Right cardiac atrium (tissue), 5 donors: ENCODE measurements at regions not wholly inside any gene's neighbourhood (a gene's known extent, or its start where the extent isn't known, plus 50 kb on each side); places are given as distances from the start of the nearest gene placed in this dataset.
"Not testable (repeated sequence)": the region's sequence is repeated elsewhere in the genome, so short reads cannot be mapped to it uniquely, and the experiment has no call there.

Source experiments
- ATAC-seq, 2 donors: fragments of 200-7000 bp; cut with Tn5 transposase; one replicate each; pipeline versions ENCODE4 v1.8.0 to v1.9.1; 2020; ENCODE audit warnings: moderate library complexity in 2 of 2, mild to moderate bottlenecking in 1 of 2
- DNase-seq, 3 donors: peaks; one replicate each; pipeline ENCODE4 v3.0.0-alpha.2; 2020
- H3K27ac ChIP-seq: one replicate; pipeline ENCODE4 v1.5.1; 2013; ENCODE audit warnings: mild to moderate bottlenecking, low read length, control low read depth, moderate library complexity
- H3K27me3 ChIP-seq: one replicate; pipeline ENCODE4 v1.6.1; 2013; ENCODE audit not compliant: control insufficient read depth, insufficient read depth
- H3K4me1 ChIP-seq: one replicate; pipeline ENCODE4 v1.6.1; 2013; ENCODE audit warnings: low read length; ENCODE audit not compliant: control insufficient read depth, insufficient read depth
- H3K4me3 ChIP-seq: one replicate; pipeline ENCODE4 v1.5.1; 2013; ENCODE audit warnings: low read length, control low read depth
- H3K9me3 ChIP-seq: one replicate; pipeline ENCODE4 v1.6.1; 2013; ENCODE audit warnings: low read length; ENCODE audit not compliant: control insufficient read depth
- WGBS: extraction: QIAGEN DNeasy Blood & Tissue Kit; methylation state at CpG from one replicate; pipeline ENCODE4 v1.1.7; 2013; 5-methylcytosine and 5-hydroxymethylcytosine counted together
- intact Hi-C, 4 donors: fragments of 100-400 bp; cut with DNase I; formaldehyde crosslinking; loops; one replicate each; pipeline versions ENCODE4 v1.11.0 to v1.14.0; 2022 to 2023
- donor health status: healthy with polysubstance abuse.
- donor health status: DM: no; HTN: yes; CAD: no.
- donor health status: DM: no; HTN: no; CAD: no.
- donor health status: DM: no; HTN: yes; CAD: no; lungs with severe emphysema.
- donor health status: DM: yes; HTN: yes; CAD: no.

DNA sequence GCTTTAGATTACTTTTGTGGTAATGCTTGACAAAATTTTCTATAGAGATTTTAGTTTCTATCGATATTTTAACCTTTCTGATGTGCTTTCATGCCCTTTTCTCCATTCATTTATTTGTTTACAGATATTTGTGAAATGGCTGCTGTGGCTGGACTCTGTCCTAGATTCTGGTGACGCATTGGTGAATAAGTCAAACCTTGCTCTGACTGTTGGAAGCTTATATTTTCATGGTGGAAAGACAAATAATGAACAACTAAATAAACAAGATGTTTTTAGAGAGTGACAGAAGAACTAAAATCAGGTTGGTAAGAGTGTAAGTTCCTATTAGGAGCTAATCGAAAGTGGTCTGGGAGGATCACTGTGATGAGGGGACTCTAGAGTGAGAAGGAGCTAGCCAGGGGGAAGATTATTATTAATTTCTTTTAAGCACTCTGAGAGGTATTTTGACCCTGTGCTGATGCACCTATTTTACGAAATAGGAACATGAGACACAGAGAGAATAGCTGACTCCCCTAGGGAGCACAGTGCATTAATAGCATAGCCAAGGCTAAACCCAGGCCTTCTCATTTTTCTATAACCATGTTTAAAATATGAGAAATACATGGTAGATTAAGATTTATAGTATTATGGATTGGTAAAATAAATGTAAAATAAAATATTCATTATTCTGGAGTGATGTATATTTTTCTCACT, 411.9 kb upstream of the ARRDC3 start:
- H3K27me3 ChIP-seq, result no peaks in the 10 kb centered on the region
- DNase-seq, result no peak
- H3K4me3 ChIP-seq, result no peak overlapping the region
- 74% methylated on average over 4 of the region's 4 CpGs for WGBS
- H3K9me3 ChIP-seq, result no peaks in the 10 kb centered on the region
- H3K27ac ChIP-seq, result no peak overlapping the region
- no peaks in the 10 kb centered on the region for H3K4me1 ChIP-seq
- intact Hi-C loops, result no loop called here
- no peak for ATAC-seq

- H3K9me3 ChIP-seq, result no peaks in the 10 kb centered on the region
- no peak overlapping the region for H3K4me3 ChIP-seq
- ATAC-seq (no peak), DNase-seq (no peak)
- WGBS, result 58% methylated on average over 2 of the region's 2 CpGs
- H3K27me3 ChIP-seq, result no peaks in the 10 kb centered on the region
- H3K27ac ChIP-seq, result no peak overlapping the region
- intact Hi-C loops, result no loop called here
- no peaks in the 10 kb centered on the region for H3K4me1 ChIP-seq
These were observed 411.3 kb upstream of the ARRDC3 start for GRCh38 chr5:91794455-91794854.

GRCh38 chr5:91787718-91788117, 404.6 kb upstream of the ARRDC3 start:
- whole genome bisulfite sequencing, result 29% methylated on average over 1 of the region's 1 CpG
- H3K9me3 ChIP-seq, result no peaks in the 10 kb centered on the region
- ATAC-seq (no peak), DNase-seq (no peak)
- no peak overlapping the region for H3K4me3 ChIP-seq
- no peak overlapping the region for H3K27ac ChIP-seq
- intact Hi-C loops, result no loop called here
- no peaks in the 10 kb centered on the region for H3K27me3 ChIP-seq
- no peaks in the 10 kb centered on the region for H3K4me1 ChIP-seq

DNA sequence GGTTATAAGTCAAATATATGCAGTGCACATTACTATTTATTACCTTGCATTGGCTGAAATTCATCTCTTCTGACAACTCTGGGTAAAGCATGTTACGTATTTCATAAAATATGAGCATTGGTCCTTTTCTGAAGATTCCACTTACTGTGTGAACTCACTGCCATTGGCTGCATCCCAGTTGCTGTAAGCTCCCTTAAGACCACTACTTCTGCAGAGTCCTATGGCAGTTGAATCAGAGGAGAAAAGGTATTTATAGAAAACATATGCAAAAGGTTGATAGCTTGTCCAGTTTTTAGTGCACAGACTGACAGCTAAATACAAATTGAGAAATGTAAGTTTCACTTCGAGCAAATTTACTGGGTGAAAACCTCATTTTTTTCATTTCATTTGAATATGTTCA, 394.6 kb upstream of the ARRDC3 start:
- H3K27me3 ChIP-seq, result no peaks in the 10 kb centered on the region
- no peaks in the 10 kb centered on the region for H3K4me1 ChIP-seq
- 72% methylated on average over 2 of the region's 2 CpGs for WGBS
- H3K9me3 ChIP-seq, result no peaks in the 10 kb centered on the region
- no peak overlapping the region for H3K27ac ChIP-seq
- no peak for ATAC-seq
- no peak for DNase-seq
- no peak overlapping the region for H3K4me3 ChIP-seq
- intact Hi-C loops, result no loop called here

DNA sequence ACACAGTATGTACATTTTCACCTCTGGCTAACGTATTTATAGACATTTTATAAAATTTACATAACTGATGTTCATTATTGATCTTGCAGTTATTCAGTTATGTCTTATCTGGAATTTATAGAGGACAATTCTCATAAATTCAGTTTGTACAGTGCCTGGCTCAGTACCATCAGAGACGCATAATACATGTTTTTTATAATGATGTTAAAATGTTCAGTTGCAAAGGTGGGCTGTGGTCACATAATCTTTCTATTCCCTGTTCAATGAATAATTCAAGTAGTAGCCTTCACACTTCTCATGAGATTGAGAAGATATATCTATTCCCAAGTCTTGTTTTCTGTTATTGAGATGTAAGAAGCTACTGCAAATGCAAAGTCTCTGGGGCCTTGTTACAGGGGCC, 393.1 kb upstream of the ARRDC3 start:
- Histone ChIP-seq H3K4me3 (no peak overlapping the region), H3K4me1 (no peaks in the 10 kb centered on the region), H3K27ac (no peak overlapping the region), H3K9me3 (no peaks in the 10 kb centered on the region), H3K27me3 (no peaks in the 10 kb centered on the region)
- WGBS, result 81% methylated on average over 2 of the region's 2 CpGs
- intact Hi-C loops, result no loop called here
- ATAC-seq, result no peak
- DNase-seq, result no peak

DNA sequence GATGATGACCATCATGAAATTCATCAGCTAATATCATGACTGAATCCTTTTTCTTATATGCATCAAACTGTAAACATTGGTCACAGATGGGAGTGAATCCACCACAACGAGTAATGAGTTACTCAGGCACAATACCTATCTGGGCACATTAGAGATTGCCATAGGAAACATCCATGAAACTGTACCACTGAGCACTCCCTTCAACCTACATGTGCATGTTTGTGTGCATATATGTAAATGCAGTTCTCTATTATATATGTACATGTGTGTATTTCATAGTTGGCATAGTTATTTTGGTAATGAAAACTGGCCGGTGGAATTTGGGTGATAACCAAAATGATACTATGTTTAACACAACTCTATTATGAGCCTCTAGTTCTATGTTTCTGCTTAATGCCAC, 387.3 kb upstream of the ARRDC3 start:
- Histone ChIP-seq H3K27me3 (no peaks in the 10 kb centered on the region), H3K4me1 (no peaks in the 10 kb centered on the region), H3K27ac (no peak overlapping the region), H3K9me3 (no peaks in the 10 kb centered on the region), H3K4me3 (no peak overlapping the region)
- WGBS, result 82% methylated on average over 2 of the region's 2 CpGs
- intact Hi-C loops, result no loop called here
- ATAC-seq (no peak), DNase-seq (no peak)

- 92% methylated on average over 4 of the region's 4 CpGs for WGBS
These were observed 374.3 kb upstream of the ARRDC3 start for GRCh38 chr5:91757383-91757782.

DNA sequence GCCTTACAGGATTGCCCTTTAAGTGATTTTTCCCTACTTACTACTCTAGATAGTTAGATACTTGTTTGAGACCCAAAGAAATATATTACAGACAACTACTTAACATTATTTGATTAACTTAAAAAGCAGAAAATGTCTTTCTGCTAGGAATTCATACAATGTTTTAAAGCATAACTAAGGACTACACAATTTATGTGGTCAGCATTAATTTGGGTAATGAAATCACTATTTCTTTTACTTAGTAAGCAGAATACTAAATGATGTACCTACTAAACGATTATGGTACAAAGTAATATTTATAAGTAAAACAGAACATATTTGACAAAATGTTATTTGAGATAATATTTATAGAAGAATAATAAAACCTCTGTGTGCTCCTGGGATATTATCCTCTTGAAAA, 371.9 kb upstream of the ARRDC3 start:
- Histone ChIP-seq H3K9me3 (no peaks in the 10 kb centered on the region), H3K27ac (no peak overlapping the region), H3K4me3 (no peak overlapping the region), H3K4me1 (no peaks in the 10 kb centered on the region), H3K27me3 (no peaks in the 10 kb centered on the region)
- intact Hi-C loops, result no loop called here
- DNase-seq, result no peak
- ATAC-seq, result no peak
- 70% methylated on average over 1 of the region's 1 CpG for WGBS

More at GRCh38 chr5:91757383-91757782, 374.3 kb upstream of the ARRDC3 start:
- intact Hi-C loops, H3K27me3 ChIP-seq, ATAC-seq, DNase-seq, H3K4me1 ChIP-seq, H3K9me3 ChIP-seq, H3K4me3 ChIP-seq, H3K27ac ChIP-seq: not testable (repeated sequence)

DNA sequence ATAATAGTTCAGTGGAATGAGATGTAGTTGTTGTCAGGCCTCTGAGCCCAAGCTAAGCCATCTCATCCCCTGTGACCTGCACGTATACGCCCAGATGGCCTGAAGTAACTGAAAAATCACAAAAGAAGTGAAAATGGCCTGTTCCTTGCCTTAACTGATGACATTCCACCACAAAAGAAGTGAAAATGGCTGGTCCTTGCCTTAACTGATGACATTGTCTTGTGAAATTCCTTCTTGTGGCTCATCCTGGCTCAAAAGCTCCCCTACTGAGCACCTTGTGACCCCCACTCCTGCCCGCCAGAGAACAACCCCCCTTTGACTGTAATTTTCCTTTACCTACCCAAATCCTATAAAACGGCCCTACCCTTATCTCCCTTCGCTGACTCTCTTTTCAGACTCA, 361.4 kb upstream of the ARRDC3 start:
- intact Hi-C loops, H3K4me1 ChIP-seq, H3K9me3 ChIP-seq, H3K27ac ChIP-seq, H3K4me3 ChIP-seq, ATAC-seq, DNase-seq, H3K27me3 ChIP-seq: not testable (repeated sequence)
- 83% methylated on average over 5 of the region's 5 CpGs for WGBS

DNA sequence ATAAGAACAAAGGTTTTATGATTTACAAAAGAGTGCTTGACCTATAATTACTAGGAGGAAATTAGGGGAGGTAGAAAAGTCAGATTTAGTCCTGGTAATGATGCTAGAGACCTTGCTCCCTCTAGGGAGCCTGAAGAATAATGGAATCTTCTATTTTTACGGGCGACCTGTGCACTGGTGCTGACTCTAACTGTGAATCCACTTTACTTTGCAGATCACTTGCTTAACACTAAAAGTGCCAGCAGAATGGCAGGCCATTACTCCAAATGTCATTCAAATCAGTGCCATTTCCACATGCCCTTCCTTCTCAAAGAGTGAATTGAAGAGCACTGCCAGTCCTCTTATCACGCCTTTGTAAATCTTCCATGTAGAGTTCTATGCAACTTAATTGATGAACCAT, 359.4 kb upstream of the ARRDC3 start:
- Histone ChIP-seq H3K9me3 (no peaks in the 10 kb centered on the region), H3K4me3 (no peak overlapping the region), H3K27me3 (no peaks in the 10 kb centered on the region), H3K4me1 (no peaks in the 10 kb centered on the region), H3K27ac (no peak overlapping the region)
- WGBS, result 73% methylated on average over 3 of the region's 3 CpGs
- intact Hi-C loops, result no loop called here
- DNase-seq (no peak), ATAC-seq (no peak)

- no peak for ATAC-seq
These were observed 358.8 kb upstream of the ARRDC3 start for GRCh38 chr5:91741764-91742505.

More at GRCh38 chr5:91741764-91742505, 358.8 kb upstream of the ARRDC3 start:
- H3K4me3 ChIP-seq, result no peak overlapping the region
- H3K9me3 ChIP-seq, result no peaks in the 10 kb centered on the region
- H3K27me3 ChIP-seq, result no peaks in the 10 kb centered on the region
- intact Hi-C loops, result no loop called here
- no peak overlapping the region for H3K27ac ChIP-seq
- WGBS, result 85% methylated on average over 7 of the region's 7 CpGs
- DNase-seq, result no peak
- H3K4me1 ChIP-seq, result no peaks in the 10 kb centered on the region
